Smooth muscle cell (in vitro differentiated cells): ENCODE measurements at regions not wholly inside any gene's neighbourhood (a gene's known extent, or its start where the extent isn't known, plus 50 kb on each side); places are given as distances from the start of the nearest gene placed in this dataset.

Source experiments
- DNase-seq: peaks from one replicate; lab custom pipeline; 2025; ENCODE audit not compliant: unreplicated experiment; lab: John Stamatoyannopoulos, UW
- H2AFZ ChIP-seq: fragments of 200-600 bp; sonication (generic); 2 replicates; pipeline ENCODE4 v1.6.0; 2016; ENCODE audit warnings: antibody characterized with exemption, low read depth, mild to moderate bottlenecking
- H3F3A ChIP-seq: fragments of 200-600 bp; sonication (generic); 2 replicates; pipeline ENCODE4 v1.6.0; 2017; ENCODE audit warnings: antibody characterized with exemption, low read depth
- H3K27ac ChIP-seq: fragments of 200-600 bp; sonication (generic); 2 replicates; pipeline ENCODE4 v1.5.1; 2016; ENCODE audit warnings: low read depth, mild to moderate bottlenecking
- H3K27me3 ChIP-seq: fragments of 200-600 bp; sonication (generic); 2 replicates; pipeline ENCODE4 v1.6.1; 2016; ENCODE audit warnings: low read depth, mild to moderate bottlenecking
- H3K36me3 ChIP-seq: fragments of 200-600 bp; sonication (generic); 2 replicates; pipeline ENCODE4 v1.5.1; 2016; ENCODE audit warnings: low read depth
- H3K4me1 ChIP-seq: fragments of 200-600 bp; sonication (generic); 2 replicates; pipeline ENCODE4 v1.5.1; 2016; ENCODE audit warnings: low read depth
- H3K4me2 ChIP-seq: fragments of 200-600 bp; sonication (generic); 2 replicates; pipeline ENCODE4 v1.6.0; 2016; ENCODE audit warnings: mild to moderate bottlenecking
- H3K4me3 ChIP-seq: fragments of 200-600 bp; sonication (generic); 2 replicates; pipeline ENCODE4 v1.5.1; 2016; ENCODE audit warnings: mild to moderate bottlenecking
- H3K79me2 ChIP-seq: fragments of 200-600 bp; sonication (generic); 2 replicates; pipeline ENCODE4 v1.6.0; 2016; ENCODE audit warnings: low read depth, mild to moderate bottlenecking
- H3K9ac ChIP-seq: fragments of 200-600 bp; sonication (generic); 2 replicates; pipeline ENCODE4 v1.6.0; 2016; ENCODE audit warnings: low read depth
- H3K9me3 ChIP-seq: fragments of 200-600 bp; sonication (generic); replicated peaks from 2 replicates; pipeline ENCODE4 v1.5.1; 2016; ENCODE audit warnings: low read depth
- H4K20me1 ChIP-seq: fragments of 200-600 bp; sonication (generic); 2 replicates; pipeline ENCODE4 v1.6.0; 2016; ENCODE audit warnings: low read depth
- WGBS: methylation state at CpG from one replicate; pipeline ENCODE4 v1.1.7; 2016; ENCODE audit warnings: low lambda C conversion rate; 5-methylcytosine and 5-hydroxymethylcytosine counted together
- TF ChIP-seq, protein P1 (sequence below): fragments of 200-600 bp; sonication (generic); IDR thresholded peaks from 2 replicates; pipeline ENCODE4 v1.5.1; 2017; ENCODE audit warnings: borderline replicate concordance, mild to moderate bottlenecking, antibody characterized with exemption; ENCODE audit not compliant: insufficient read depth, poor library complexity, severe bottlenecking

- Histone ChIP-seq H3K9me3 (no peaks in the 10 kb centered on the region), H3K4me3 (no peak overlapping the region), H3K4me1 (peaks cover 10% of the 10 kb centered on the region), H3K27me3 (no peaks in the 10 kb centered on the region), H3F3A (no peaks in the 10 kb centered on the region), H3K9ac (no peak overlapping the region), H3K79me2 (no peaks in the 10 kb centered on the region), H3K4me2 (no peak overlapping the region), H2AFZ (no peak overlapping the region), H3K27ac (no peak overlapping the region), H4K20me1 (no peaks in the 10 kb centered on the region), H3K36me3 (no peaks in the 10 kb centered on the region)
- no peak for DNase-seq
- WGBS: 52% methylated on average over 6 of the region's 6 CpGs
- TF ChIP-seq, protein P1, sequence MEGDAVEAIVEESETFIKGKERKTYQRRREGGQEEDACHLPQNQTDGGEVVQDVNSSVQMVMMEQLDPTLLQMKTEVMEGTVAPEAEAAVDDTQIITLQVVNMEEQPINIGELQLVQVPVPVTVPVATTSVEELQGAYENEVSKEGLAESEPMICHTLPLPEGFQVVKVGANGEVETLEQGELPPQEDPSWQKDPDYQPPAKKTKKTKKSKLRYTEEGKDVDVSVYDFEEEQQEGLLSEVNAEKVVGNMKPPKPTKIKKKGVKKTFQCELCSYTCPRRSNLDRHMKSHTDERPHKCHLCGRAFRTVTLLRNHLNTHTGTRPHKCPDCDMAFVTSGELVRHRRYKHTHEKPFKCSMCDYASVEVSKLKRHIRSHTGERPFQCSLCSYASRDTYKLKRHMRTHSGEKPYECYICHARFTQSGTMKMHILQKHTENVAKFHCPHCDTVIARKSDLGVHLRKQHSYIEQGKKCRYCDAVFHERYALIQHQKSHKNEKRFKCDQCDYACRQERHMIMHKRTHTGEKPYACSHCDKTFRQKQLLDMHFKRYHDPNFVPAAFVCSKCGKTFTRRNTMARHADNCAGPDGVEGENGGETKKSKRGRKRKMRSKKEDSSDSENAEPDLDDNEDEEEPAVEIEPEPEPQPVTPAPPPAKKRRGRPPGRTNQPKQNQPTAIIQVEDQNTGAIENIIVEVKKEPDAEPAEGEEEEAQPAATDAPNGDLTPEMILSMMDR: no peak
Observed at GRCh38 chr20:47995661-47996060, 210.4 kb upstream of the SULF2 start.

DNA sequence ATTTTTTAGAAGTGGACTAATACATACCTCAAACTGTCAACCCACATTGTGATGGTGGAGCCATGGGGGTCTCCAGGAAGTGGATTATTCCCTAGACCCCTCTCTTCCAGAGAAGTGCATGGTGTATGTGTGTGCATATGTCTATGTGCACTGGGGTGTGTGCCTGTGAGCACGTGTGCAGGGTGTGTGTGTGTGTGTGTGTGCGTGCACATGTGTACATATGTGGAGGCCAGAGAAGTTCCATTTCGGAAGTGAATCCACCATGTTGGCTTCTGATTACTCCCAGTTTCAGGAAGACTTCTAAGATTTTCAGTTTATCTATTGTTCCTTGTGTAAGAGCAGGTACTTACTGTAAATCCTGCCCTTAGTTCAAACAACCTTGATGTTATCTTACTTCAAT, 208.5 kb upstream of the SULF2 start:
- Histone ChIP-seq H3K4me2 (no peak overlapping the region), H3K4me3 (no peak overlapping the region), H3K27ac (no peak overlapping the region), H3K27me3 (no peaks in the 10 kb centered on the region), H4K20me1 (no peaks in the 10 kb centered on the region), H3K79me2 (no peaks in the 10 kb centered on the region), H3K4me1 (peaks cover 10% of the 10 kb centered on the region), H3K9ac (no peak overlapping the region), H2AFZ (no peak overlapping the region), H3K36me3 (no peaks in the 10 kb centered on the region), H3K9me3 (no peaks in the 10 kb centered on the region), H3F3A (no peaks in the 10 kb centered on the region)
- TF ChIP-seq, protein P1: no peak
- WGBS: 100% methylated on average over 3 of the region's 3 CpGs
- DNase-seq: no peak

GRCh38 chr20:47993035-47993755, 207.9 kb upstream of the SULF2 start:
- Histone ChIP-seq H3K36me3 (no peaks in the 10 kb centered on the region), H3K27me3 (no peaks in the 10 kb centered on the region), H3K9ac (no peak overlapping the region), H3K27ac (no peak overlapping the region), H3K4me1 (peaks cover 10% of the 10 kb centered on the region), H4K20me1 (no peaks in the 10 kb centered on the region), H3K79me2 (no peaks in the 10 kb centered on the region), H3K4me2 (no peak overlapping the region), H3F3A (no peaks in the 10 kb centered on the region), H3K9me3 (no peaks in the 10 kb centered on the region), H2AFZ (no peak overlapping the region), H3K4me3 (no peak overlapping the region)
- TF ChIP-seq, protein P1: no peak
- WGBS: 88% methylated on average over 9 of the region's 9 CpGs
- no peak for DNase-seq
